BLaER1 treated with 17β-estradiol and CSF1 and Interleukin-3, amounts not matched to agents 10 nM and 100 nM (cell line): ENCODE measurements at regions not wholly inside any gene's neighbourhood (a gene's known extent, or its start where the extent isn't known, plus 50 kb on each side); places are given as distances from the start of the nearest gene placed in this dataset.
A peak's percentile ranks its signal among the peaks of the same experiment; 100 is the strongest.

Experiments
- H3K27ac ChIP-seq, 11 experiments: shearing (Covaris generic); formaldehyde crosslinking; 2 replicates each; pipeline ENCODE4 v1.8.1; 2022
- H3K27me3 ChIP-seq, 11 experiments: shearing (Covaris generic); formaldehyde crosslinking; 2 replicates each; pipeline ENCODE4 v1.8.1; 2022
- H3K36me3 ChIP-seq, 11 experiments: shearing (Covaris generic); formaldehyde crosslinking; 2 replicates each; pipeline ENCODE4 v1.8.1; 2022
- H3K4me1 ChIP-seq, 10 experiments: shearing (Covaris generic); formaldehyde crosslinking; 2 replicates each; pipeline ENCODE4 v1.8.1; 2022
- H3K4me2 ChIP-seq, 11 experiments: shearing (Covaris generic); formaldehyde crosslinking; 2 replicates each; pipeline ENCODE4 v1.8.1; 2022
- H3K4me3 ChIP-seq, 10 experiments: shearing (Covaris generic); formaldehyde crosslinking; 2 replicates each; pipeline ENCODE4 v1.8.1; 2022
- H3K9ac ChIP-seq, 11 experiments: shearing (Covaris generic); formaldehyde crosslinking; 2 replicates each; pipeline ENCODE4 v1.8.1; 2022
- H3K9me3 ChIP-seq, 11 experiments: shearing (Covaris generic); formaldehyde crosslinking; replicated peaks in 1 of 11; 2 replicates each; pipeline ENCODE4 v1.8.1; 2022
- H4K20me1 ChIP-seq, 11 experiments: shearing (Covaris generic); formaldehyde crosslinking; 2 replicates each; pipeline ENCODE4 v1.8.1; 2022
- Cebpa-rat ChIP-seq, 11 experiments: shearing (Covaris generic); IDR thresholded peaks; 2 replicates each; pipeline ENCODE4 v1.8.1; 2022

DNA sequence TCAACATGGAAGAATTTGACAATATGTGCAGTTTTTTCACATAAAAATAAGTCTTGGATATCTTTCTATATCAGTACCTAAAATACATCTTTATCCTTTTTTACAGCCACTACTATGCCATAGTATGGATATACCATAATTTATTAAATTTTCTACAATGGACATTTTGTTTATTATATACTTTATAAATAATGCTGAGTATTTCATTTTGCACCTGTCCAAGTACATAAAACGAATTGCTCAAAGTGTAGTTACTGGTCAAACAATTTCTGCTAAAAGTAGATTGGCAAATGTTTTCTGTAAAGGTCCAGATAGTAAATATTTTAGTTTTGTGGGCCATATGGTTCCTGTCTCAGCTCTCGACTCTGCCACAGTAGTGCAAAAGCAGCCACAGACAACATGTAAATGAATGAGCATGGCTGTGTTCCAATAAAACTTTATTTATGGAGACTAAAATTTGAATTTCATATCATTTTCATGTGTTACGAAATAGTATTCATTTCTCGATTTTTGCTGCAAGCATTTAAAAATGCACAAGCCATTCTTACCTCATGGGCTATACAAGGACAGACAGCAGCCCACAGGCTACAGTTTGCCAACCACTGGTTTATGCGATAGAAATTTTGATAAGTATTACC, 96.9 kb upstream of the STEAP1B start:
- Histone ChIP-seq H3K27me3 (no peaks in the 10 kb centered on the region), H3K4me1 (peaks cover 0 to 57% (median 2%) of the 10 kb centered on the region in 10 experiments; a peak in 10 of 20 replicates), H3K9ac (no peak overlapping the region), H3K36me3 (peaks cover 0 to 24% (median 0%) of the 10 kb centered on the region in 11 experiments; a peak in 1 of 22 replicates), H4K20me1 (no peaks in the 10 kb centered on the region), H3K4me3 (no peak overlapping the region), H3K4me2 (no peak overlapping the region), H3K27ac (no peak overlapping the region), H3K9me3 (peaks cover 0 to 25% (median 11%) of the 10 kb centered on the region in 11 experiments; a peak in 10 of 22 replicates)
- peak in 2 of 11 experiments; percentile 30 to 33; a peak in 2 of 22 replicates for TF ChIP-seq Cebpa-rat (IDR thresholded peaks at IDR 0.05)

DNA sequence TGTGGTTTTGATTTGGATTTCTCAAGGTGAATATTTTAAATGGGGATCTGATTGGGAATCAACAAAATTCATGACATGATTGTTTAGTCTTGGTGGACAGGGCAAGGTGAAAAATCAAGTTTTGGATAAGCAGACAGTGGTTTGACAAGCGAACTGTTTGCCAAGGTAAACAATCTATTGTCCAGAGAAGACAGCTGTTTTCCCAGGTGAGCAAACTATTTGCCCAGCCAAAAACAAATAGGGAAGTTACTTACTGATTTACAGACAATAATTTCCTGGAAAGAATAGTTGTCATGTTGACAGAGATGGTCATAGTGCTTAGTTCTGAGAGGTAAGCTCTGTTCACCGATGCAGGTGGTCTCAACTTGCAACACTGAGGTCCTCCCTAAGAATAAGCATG, 94.0 kb upstream of the STEAP1B start:
- peaks cover 0 to 28% (median 0%) of the 10 kb centered on the region in 11 experiments; a peak in 1 of 22 replicates for H3K36me3 ChIP-seq
- no peak overlapping the region for H3K27ac ChIP-seq
- TF ChIP-seq Cebpa-rat (IDR thresholded peaks at IDR 0.05), result no peak
- no peaks in the 10 kb centered on the region for H4K20me1 ChIP-seq
- peaks cover 3 to 59% (median 11%) of the 10 kb centered on the region in 10 experiments; a peak in 19 of 20 replicates for H3K4me1 ChIP-seq
- H3K9me3 ChIP-seq, result peaks cover 0 to 25% (median 11%) of the 10 kb centered on the region in 11 experiments; a peak in 10 of 22 replicates
- no peak overlapping the region for H3K9ac ChIP-seq
- H3K27me3 ChIP-seq, result no peaks in the 10 kb centered on the region
- H3K4me3 ChIP-seq, result no peak overlapping the region
- no peak overlapping the region for H3K4me2 ChIP-seq

DNA sequence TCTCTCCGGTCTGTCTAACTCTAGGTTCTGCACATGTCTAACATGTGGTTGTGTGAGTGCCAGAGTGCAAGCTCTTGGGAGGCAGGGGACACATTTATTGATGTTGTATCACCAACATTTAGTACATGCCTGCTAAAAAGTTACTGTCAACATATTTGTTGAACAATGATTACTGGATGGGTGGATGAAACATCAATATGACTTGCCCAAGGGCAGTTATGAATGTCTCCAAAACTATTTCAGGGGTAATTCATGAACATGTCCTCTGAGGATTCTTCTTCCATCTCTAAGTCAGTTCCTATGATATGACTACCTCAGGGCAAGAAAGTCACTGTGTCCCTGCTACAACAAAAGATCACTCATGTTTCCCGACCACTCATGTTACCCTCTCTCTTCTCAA, 91.3 kb upstream of the STEAP1B start:
- Histone ChIP-seq H3K4me2 (peak overlapping the region in 3 of 11 experiments; percentile 88 to 95 (median 92); a peak in 6 of 22 replicates), H3K36me3 (peaks cover 0 to 28% (median 0%) of the 10 kb centered on the region in 11 experiments; a peak in 1 of 22 replicates), H3K27ac (no peak overlapping the region), H3K4me3 (no peak overlapping the region), H3K9me3 (peaks cover 0 to 25% (median 11%) of the 10 kb centered on the region in 11 experiments; a peak in 10 of 22 replicates), H3K9ac (no peak overlapping the region), H4K20me1 (no peaks in the 10 kb centered on the region), H3K4me1 (peaks cover 30 to 73% (median 39%) of the 10 kb centered on the region in 10 experiments), H3K27me3 (no peaks in the 10 kb centered on the region)
- no peak for TF ChIP-seq Cebpa-rat (IDR thresholded peaks at IDR 0.05)

DNA sequence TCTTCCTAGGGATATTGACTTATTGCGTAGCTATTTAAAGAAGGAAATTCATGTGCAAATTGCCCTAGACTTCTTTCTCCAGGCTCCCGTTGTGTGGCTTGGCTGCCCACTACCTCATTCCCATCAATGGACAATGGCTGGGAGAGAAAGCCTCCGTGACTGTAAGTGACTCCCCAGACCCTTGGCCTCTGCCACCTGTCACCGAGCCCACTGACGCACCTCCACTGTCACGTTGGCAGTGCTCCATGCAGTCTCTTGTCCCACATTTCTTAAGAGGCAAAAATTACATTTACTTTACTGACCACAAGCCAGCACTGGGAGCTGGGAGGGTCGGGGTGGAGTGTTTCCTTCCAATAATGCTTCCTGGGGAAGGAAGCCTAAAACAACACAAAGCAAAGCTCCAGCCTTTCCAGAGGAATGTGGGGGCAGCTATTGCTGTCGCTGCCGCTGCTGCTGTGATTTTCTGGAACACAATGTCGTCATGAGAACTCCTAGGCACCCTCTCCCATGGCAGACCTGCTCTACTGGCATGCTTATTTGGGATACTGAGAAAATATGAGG, 89.7 kb upstream of the STEAP1B start:
- no peak overlapping the region; a peak in 1 of 20 replicates for H3K4me3 ChIP-seq
- peaks cover 0 to 28% (median 0%) of the 10 kb centered on the region in 11 experiments; a peak in 1 of 22 replicates for H3K36me3 ChIP-seq
- peak overlapping the region in 5 of 11 experiments; percentile 5 to 92 (median 84); a peak in 5 of 22 replicates for H3K27ac ChIP-seq
- no peaks in the 10 kb centered on the region for H4K20me1 ChIP-seq
- peaks cover 0 to 19% (median 8%) of the 10 kb centered on the region in 11 experiments; a peak in 10 of 22 replicates for H3K9me3 ChIP-seq
- peak overlapping the region in 9 of 11 experiments; percentile 34 to 95 (median 77); a peak in 16 of 22 replicates for H3K4me2 ChIP-seq
- H3K4me1 ChIP-seq, result peaks cover 46 to 79% (median 54%) of the 10 kb centered on the region in 10 experiments
- no peaks in the 10 kb centered on the region for H3K27me3 ChIP-seq
- H3K9ac ChIP-seq, result peak overlapping the region in 1 of 11 experiments; percentile 5; a peak in 1 of 22 replicates
- TF ChIP-seq Cebpa-rat (IDR thresholded peaks at IDR 0.05), result no peak

DNA sequence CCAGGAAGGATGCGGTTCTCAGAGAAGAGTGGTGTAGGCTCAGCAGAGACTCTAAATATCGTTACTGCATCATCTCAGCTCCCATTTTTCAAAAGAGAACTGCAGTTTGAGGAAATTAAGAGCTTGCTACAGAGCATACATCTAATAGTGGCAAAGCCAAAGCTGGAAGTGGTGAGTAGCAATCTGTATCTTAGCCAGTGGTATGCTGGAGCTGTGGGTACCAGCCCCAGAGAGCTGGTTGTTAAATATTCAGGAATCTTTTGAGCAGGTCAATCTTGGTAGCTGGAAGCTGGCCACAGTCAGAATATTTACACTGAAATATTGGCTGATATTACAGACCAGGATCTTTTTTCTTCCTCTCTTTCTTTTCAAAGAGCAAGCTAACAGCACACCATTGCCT, 88.4 kb upstream of the STEAP1B start:
- Histone ChIP-seq H4K20me1 (no peaks in the 10 kb centered on the region), H3K9ac (peak overlapping the region in 7 of 11 experiments; percentile 15 to 80 (median 67); a peak in 11 of 22 replicates), H3K4me3 (no peak overlapping the region), H3K4me2 (peak overlapping the region; percentile 51 to 95 (median 77)), H3K9me3 (peaks cover 0 to 9% (median 2%) of the 10 kb centered on the region in 11 experiments; a peak in 7 of 22 replicates), H3K27me3 (no peaks in the 10 kb centered on the region), H3K36me3 (0 out of 22 replicates have a peak, but pooled peaks cover 0 to 15% (median 0%) of the 10 kb centered on the region in 11 experiments), H3K27ac (peak overlapping the region; percentile 73 to 92 (median 81)), H3K4me1 (peaks cover 60 to 93% (median 68%) of the 10 kb centered on the region in 10 experiments)
- no peak for TF ChIP-seq Cebpa-rat (IDR thresholded peaks at IDR 0.05)

DNA sequence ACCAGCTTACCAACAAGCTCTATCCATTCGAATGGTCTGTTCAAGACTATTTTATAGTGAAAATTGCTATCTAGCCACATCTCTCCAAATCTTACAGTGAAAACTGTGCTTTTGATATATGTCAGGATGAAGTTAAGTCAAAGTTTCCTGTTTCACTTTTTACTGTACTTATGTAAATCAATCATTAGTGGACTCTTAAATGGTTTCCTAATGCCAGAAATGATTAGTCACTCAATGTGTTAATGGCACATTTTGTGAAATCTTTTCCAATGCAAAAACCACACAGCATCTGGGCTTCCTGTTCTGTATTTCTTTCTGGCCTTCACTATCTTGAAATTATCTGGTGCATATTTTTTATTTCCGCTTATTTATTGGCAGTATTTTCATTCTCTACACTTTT, 87.3 kb upstream of the STEAP1B start:
- H4K20me1 ChIP-seq, result no peaks in the 10 kb centered on the region
- peak in 2 of 11 experiments; percentile 57 to 66; a peak in 5 of 22 replicates for TF ChIP-seq Cebpa-rat (IDR thresholded peaks at IDR 0.05)
- peak overlapping the region in 10 of 11 experiments; percentile 20 to 80 (median 66); a peak in 18 of 22 replicates for H3K9ac ChIP-seq
- H3K36me3 ChIP-seq, result 0 out of 22 replicates have a peak, but pooled peaks cover 0 to 7% (median 0%) of the 10 kb centered on the region in 11 experiments
- H3K27ac ChIP-seq, result peak overlapping the region; percentile 73 to 92 (median 81)
- peak overlapping the region; percentile 51 to 95 (median 77) for H3K4me2 ChIP-seq
- peak overlapping the region in 3 of 10 experiments; percentile 32 to 49 (median 41); a peak in 8 of 20 replicates for H3K4me3 ChIP-seq
- peaks cover 0 to 4% (median 0%) of the 10 kb centered on the region in 11 experiments; a peak in 2 of 22 replicates for H3K9me3 ChIP-seq
- no peaks in the 10 kb centered on the region for H3K27me3 ChIP-seq
- H3K4me1 ChIP-seq, result peaks cover 70 to 100% (median 78%) of the 10 kb centered on the region in 10 experiments

DNA sequence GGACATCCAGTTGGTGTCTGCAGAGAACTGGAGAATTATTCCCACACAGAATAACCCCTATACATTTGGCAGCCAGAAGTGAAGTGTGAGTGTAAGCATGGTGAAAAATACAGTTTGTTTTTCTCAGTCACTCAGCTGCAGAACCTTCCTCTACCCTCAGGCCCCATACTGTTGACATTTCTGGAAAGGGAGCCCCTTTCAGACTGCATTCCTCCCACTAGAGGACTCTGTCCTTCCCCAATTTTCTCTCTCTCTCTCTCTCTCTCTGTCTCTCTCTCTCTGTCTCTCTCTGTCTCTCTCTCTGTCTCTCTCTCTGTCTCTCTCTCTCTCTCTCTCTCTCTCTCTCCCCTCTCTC, 86.8 kb upstream of the STEAP1B start:
- H3K27ac ChIP-seq, result peak overlapping the region; percentile 73 to 92 (median 81)

DNA sequence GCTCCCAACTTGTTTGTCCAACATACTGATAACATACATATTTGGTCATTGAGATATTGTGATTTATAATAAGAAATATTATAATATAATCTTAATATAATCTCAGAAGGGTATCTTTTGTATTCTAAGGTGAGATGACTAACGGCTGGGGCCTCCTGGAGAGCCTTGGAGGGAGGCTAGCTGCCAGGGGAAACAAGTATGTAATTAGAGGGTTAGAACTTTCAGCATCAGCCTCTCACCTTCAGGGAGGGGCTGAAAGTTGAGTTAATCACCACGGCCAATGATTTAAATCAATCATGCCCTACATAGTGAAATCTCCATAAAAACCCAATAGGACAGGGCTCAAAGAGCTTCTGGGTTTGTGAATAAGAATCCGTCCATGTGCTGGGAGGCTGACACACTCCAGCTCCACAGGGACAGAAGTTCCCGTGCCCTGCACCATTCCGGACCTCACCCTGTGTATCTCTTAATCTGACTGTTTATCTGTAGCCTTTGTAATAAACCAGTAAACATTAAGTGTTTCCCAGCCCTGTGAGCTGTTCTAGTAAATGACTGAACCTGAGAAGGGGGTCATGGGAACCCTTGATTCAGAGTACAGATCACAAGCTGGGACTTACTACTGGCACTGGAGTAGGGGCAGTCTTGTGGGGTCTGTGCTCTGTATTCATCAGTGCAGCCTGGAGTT, 86.3 kb upstream of the STEAP1B start:
- H3K27me3 ChIP-seq, result no peaks in the 10 kb centered on the region; a peak in 1 of 22 replicates
- peak overlapping the region; percentile 73 to 92 (median 81) for H3K27ac ChIP-seq
- TF ChIP-seq Cebpa-rat (IDR thresholded peaks at IDR 0.05), result no peak
- H3K4me1 ChIP-seq, result peaks cover 78 to 100% (median 86%) of the 10 kb centered on the region in 10 experiments
- H4K20me1 ChIP-seq, result no peaks in the 10 kb centered on the region
- H3K9ac ChIP-seq, result peak overlapping the region in 9 of 11 experiments; percentile 33 to 80 (median 67); a peak in 15 of 22 replicates
- peak overlapping the region in 4 of 10 experiments; percentile 5 to 49 (median 36); a peak in 7 of 20 replicates for H3K4me3 ChIP-seq
- peak overlapping the region; percentile 51 to 95 (median 77) for H3K4me2 ChIP-seq
- peaks cover 0 to 4% (median 0%) of the 10 kb centered on the region in 11 experiments; a peak in 1 of 22 replicates for H3K9me3 ChIP-seq
- 0 out of 22 replicates have a peak, but pooled peaks cover 0 to 3% (median 0%) of the 10 kb centered on the region in 11 experiments for H3K36me3 ChIP-seq

More for the DNA sequence above, 86.8 kb upstream of the STEAP1B start:
- Histone ChIP-seq H4K20me1 (no peaks in the 10 kb centered on the region), H3K36me3 (0 out of 22 replicates have a peak, but pooled peaks cover 0 to 5% (median 0%) of the 10 kb centered on the region in 11 experiments), H3K9ac (peak overlapping the region in 10 of 11 experiments; percentile 20 to 80 (median 66); a peak in 15 of 22 replicates), H3K4me2 (peak overlapping the region; percentile 51 to 95 (median 77)), H3K9me3 (peaks cover 0 to 4% (median 0%) of the 10 kb centered on the region in 11 experiments; a peak in 1 of 22 replicates), H3K4me3 (peak overlapping the region in 4 of 10 experiments; percentile 5 to 49 (median 36); a peak in 8 of 20 replicates), H3K4me1 (peaks cover 72 to 100% (median 81%) of the 10 kb centered on the region in 10 experiments), H3K27me3 (no peaks in the 10 kb centered on the region; a peak in 1 of 22 replicates)
- no peak for TF ChIP-seq Cebpa-rat (IDR thresholded peaks at IDR 0.05)
